Lung (tissue), 11 donors: ENCODE measurements at regions not wholly inside any gene's neighbourhood (a gene's known extent, or its start where the extent isn't known, plus 50 kb on each side); places are given as distances from the start of the nearest gene placed in this dataset.

Experiments
- ATAC-seq: fragments of 200-7000 bp; cut with Tn5 transposase; one replicate; pipeline ENCODE4 v1.9.1; 2020; ENCODE audit warnings: moderate number of reproducible peaks; ENCODE audit not compliant: insufficient read depth, low FRiP score
- DNase-seq, 3 donors: peaks; one replicate each; pipeline ENCODE4 v3.0.0-alpha.2; 2013 to 2017
- H3K27ac ChIP-seq, 2 donors: one replicate each; pipeline ENCODE4 v1.5.1; 2013; ENCODE audit warnings: mild to moderate bottlenecking in 2 of 2, moderate library complexity in 2 of 2, control low read depth in 1 of 2, inconsistent platforms in 1 of 2, low read depth in 1 of 2, low read length in 1 of 2
- H3K27me3 ChIP-seq, 3 donors: one replicate each; pipeline ENCODE4 v1.5.1; 2013; ENCODE audit warnings: low read length in 2 of 3; ENCODE audit not compliant: control insufficient read depth in 3 of 3, insufficient read depth in 3 of 3
- H3K36me3 ChIP-seq, 4 donors: one replicate each; pipeline ENCODE4 v1.5.1; 2013; ENCODE audit warnings: low read length in 4 of 4, mild to moderate bottlenecking in 1 of 4, moderate library complexity in 1 of 4; ENCODE audit not compliant: control insufficient read depth in 4 of 4, insufficient read depth in 4 of 4
- H3K4me1 ChIP-seq, 5 donors: one replicate each; pipeline ENCODE4 v1.5.1; 2013; ENCODE audit warnings: low read length in 5 of 5, mild to moderate bottlenecking in 2 of 5, moderate library complexity in 1 of 5; ENCODE audit not compliant: control insufficient read depth in 5 of 5, insufficient read depth in 5 of 5
- H3K4me3 ChIP-seq: one replicate; pipeline ENCODE4 v1.5.1; 2013; ENCODE audit warnings: mild to moderate bottlenecking, control low read depth, moderate library complexity
- H3K9ac ChIP-seq, 2 donors: one replicate each; pipeline ENCODE4 v1.5.1; 2013; ENCODE audit warnings: low read length in 2 of 2, control low read depth in 1 of 2; ENCODE audit not compliant: insufficient read depth in 1 of 2
- H3K9me3 ChIP-seq, 4 donors: one replicate each; pipeline ENCODE4 v1.5.1; 2013; ENCODE audit warnings: low read length in 3 of 4, mild to moderate bottlenecking in 1 of 4, moderate library complexity in 1 of 4; ENCODE audit not compliant: control insufficient read depth in 4 of 4, insufficient read depth in 3 of 4
- WGBS, 2 donors: extraction: QIAGEN DNeasy Blood & Tissue Kit; methylation state at CpG; one replicate each; pipeline ENCODE4 v1.1.7; 2013; 5-methylcytosine and 5-hydroxymethylcytosine counted together
- TF ChIP-seq, protein P1 (sequence below): IDR thresholded peaks from 2 replicates; pipeline ENCODE4 v1.5.1; 2012; ENCODE audit warnings: mild to moderate bottlenecking; ENCODE audit errors: control extremely low read depth, extremely low read depth
- donor health status: control.
- donor health status: control.
- donor health status: Bipolar disorder and iron deficiency.
- donor health status: healthy.
- donor health status: DM: yes; HTN: yes; CAD: no.

DNA sequence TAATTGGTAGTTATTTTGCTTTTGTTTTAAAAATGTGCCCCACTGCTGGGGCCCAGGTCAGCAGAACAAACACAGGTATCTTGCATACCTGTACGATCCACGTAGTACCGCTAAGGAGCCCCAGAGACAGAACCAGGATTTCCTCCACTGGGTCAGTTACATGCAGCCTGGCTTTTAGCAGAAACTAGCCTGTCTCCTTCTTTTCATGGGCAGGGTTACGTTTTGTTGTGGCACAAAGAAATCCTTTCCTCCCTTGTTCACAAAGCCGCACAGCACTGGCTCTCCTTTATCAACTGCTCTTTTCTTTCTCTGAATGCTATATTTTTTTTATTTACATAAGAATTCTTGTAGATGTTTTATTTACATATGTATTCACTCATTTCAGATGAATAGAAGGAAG is 190.3 kb upstream of the POU3F2 start:
- DNase-seq (no peak), ATAC-seq (no peak)
- Histone ChIP-seq H3K36me3 (no peaks in the 10 kb centered on the region), H3K9me3 (no peaks in the 10 kb centered on the region), H3K4me3 (no peak overlapping the region), H3K27ac (no peak overlapping the region), H3K9ac (no peak overlapping the region), H3K4me1 (no peaks in the 10 kb centered on the region), H3K27me3 (no peaks in the 10 kb centered on the region)
- TF ChIP-seq, protein P1, sequence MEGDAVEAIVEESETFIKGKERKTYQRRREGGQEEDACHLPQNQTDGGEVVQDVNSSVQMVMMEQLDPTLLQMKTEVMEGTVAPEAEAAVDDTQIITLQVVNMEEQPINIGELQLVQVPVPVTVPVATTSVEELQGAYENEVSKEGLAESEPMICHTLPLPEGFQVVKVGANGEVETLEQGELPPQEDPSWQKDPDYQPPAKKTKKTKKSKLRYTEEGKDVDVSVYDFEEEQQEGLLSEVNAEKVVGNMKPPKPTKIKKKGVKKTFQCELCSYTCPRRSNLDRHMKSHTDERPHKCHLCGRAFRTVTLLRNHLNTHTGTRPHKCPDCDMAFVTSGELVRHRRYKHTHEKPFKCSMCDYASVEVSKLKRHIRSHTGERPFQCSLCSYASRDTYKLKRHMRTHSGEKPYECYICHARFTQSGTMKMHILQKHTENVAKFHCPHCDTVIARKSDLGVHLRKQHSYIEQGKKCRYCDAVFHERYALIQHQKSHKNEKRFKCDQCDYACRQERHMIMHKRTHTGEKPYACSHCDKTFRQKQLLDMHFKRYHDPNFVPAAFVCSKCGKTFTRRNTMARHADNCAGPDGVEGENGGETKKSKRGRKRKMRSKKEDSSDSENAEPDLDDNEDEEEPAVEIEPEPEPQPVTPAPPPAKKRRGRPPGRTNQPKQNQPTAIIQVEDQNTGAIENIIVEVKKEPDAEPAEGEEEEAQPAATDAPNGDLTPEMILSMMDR: no peak
- 60 to 63% methylated on average over 5 of the region's 5 CpGs for WGBS, 2 donors

DNA sequence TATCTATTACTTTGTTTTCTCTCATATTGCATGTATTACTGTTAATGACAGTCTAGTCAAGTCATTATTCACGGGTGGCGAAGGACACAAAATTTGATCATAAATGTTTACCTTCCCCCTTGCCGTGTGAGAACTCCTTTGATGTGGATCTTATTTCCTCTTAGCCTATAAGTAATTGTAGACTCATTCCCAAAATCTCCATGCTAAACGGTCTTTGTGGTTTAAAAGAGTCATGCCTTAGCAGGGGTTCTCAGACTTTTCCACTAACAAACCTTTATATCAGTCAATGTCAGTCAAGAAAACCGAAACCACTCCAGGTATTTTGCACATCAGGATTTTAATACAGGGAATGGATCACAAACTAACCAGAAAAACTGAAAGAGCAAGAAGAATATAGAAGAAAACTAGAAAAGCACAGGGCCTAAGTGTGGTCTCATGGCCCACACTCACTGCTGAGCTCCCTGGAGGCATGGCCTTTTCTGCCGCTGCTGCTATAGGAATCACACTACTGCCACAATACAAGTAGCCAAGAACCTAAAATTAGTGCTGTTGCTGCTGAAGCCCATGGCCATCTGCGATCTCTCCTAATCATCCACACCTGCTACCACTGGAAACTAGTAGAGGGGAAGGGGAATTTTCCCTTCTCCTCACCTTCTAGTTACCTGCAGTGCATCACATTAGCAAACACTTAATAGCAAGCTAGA is 186.0 kb upstream of the POU3F2 start:
- 68 to 76% methylated on average over 7 of the region's 7 CpGs for WGBS, 2 donors
- no peak for ATAC-seq

DNA sequence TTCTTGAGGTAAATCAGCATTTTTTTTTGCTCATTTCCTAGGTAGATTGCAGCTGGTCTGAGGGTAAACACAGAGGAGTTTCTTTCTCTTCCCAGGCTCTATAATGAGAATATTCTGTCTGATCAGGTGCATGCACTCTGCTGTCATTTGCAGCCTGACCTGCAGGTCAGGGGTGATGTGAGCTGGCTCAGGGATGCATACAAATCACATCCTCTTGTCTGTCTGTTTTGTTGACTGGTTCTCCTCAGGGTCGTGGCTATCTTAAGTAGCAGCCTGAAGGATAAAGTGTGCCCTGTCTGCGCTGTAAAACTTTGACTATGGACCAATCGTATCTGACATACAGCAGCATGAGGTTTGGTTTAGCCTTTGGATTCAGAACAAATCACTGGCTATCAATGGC is 183.4 kb upstream of the POU3F2 start:
- H3K27ac ChIP-seq: no peak overlapping the region
- no peaks in the 10 kb centered on the region for H3K9me3 ChIP-seq
- H3K4me1 ChIP-seq: no peaks in the 10 kb centered on the region
- WGBS, 2 donors: 41 to 53% methylated on average over 3 of the region's 3 CpGs
- H3K36me3 ChIP-seq: no peaks in the 10 kb centered on the region
- TF ChIP-seq, protein P1: no peak
- DNase-seq (no peak), ATAC-seq (no peak)
- H3K9ac ChIP-seq: no peak overlapping the region
- no peak overlapping the region for H3K4me3 ChIP-seq
- H3K27me3 ChIP-seq: no peaks in the 10 kb centered on the region

More for the DNA sequence above, 186.0 kb upstream of the POU3F2 start:
- DNase-seq: no peak
- H3K27ac ChIP-seq: no peak overlapping the region
- H3K9me3 ChIP-seq: no peaks in the 10 kb centered on the region
- no peaks in the 10 kb centered on the region for H3K27me3 ChIP-seq
- no peaks in the 10 kb centered on the region for H3K4me1 ChIP-seq
- H3K4me3 ChIP-seq: no peak overlapping the region
- H3K36me3 ChIP-seq: no peaks in the 10 kb centered on the region
- no peak overlapping the region for H3K9ac ChIP-seq
- TF ChIP-seq, protein P1: no peak

DNA sequence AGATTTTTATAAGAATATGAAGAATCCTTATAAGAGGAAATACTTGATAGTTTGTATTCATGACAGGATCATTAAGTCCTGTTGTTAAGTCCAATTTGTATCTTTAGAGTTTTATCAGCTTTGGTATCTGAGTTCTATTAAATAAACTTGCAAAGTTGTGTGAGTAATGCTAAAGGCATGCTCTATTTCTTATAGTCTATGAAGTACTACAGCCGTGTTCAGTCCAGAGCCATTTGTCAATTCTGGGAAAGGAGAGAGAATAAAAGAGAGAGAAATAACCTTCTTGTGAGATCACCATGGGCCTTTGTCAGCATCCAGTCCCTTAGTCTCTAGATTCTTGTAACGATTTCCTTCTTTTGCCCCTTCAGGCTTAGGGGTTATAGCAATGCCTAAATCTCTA is 181.2 kb upstream of the POU3F2 start:
- no peak overlapping the region for H3K27ac ChIP-seq

More for the DNA sequence above, 181.2 kb upstream of the POU3F2 start:
- H3K4me3 ChIP-seq: no peak overlapping the region
- no peaks in the 10 kb centered on the region for H3K9me3 ChIP-seq
- ATAC-seq (no peak), DNase-seq (no peak)
- H3K9ac ChIP-seq: no peak overlapping the region
- no peaks in the 10 kb centered on the region for H3K36me3 ChIP-seq
- WGBS, 2 donors: 52 to 71% methylated on average over 2 of the region's 2 CpGs
- no peaks in the 10 kb centered on the region for H3K27me3 ChIP-seq
- TF ChIP-seq, protein P1: no peak
- H3K4me1 ChIP-seq: no peaks in the 10 kb centered on the region
